IMR-90 (cell line): ENCODE measurements at regions not wholly inside any gene's neighbourhood (a gene's known extent, or its start where the extent isn't known, plus 50 kb on each side); places are given as distances from the start of the nearest gene placed in this dataset.

ENCODE experiments used
- ATAC-seq: fragments of 200-7000 bp; cut with Tn5 transposase; 2 replicates; pipeline ENCODE4 v1.9.1; 2020; ENCODE audit warnings: low read depth, mild to moderate bottlenecking, moderate library complexity
- BruUV-seq: library from RNA; stranded (reverse); fragments of 400-500 nt; replicated peaks from 2 replicates; lab custom pipeline; 2021; lab: Mats Ljungman, UMichigan
- CTCF ChIA-PET: fragments of 300-600 bp; formaldehyde crosslinking; extraction: SDS; loops from one replicate; lab custom pipeline; 2021; ENCODE audit warnings: antibody characterized with exemption; lab: Yijun Ruan, JAX
- POLR2A ChIA-PET: fragments of 300-600 bp; sonication (Branson Sonifier 250); formaldehyde crosslinking; loops from one replicate; lab custom pipeline; 2022; ENCODE audit warnings: antibody characterized with exemption; ENCODE audit not compliant: unreplicated experiment; lab: Charles Lee
- DNase-seq: peaks from one replicate; pipeline ENCODE4 v3.0.0; 2013
- H2AFZ ChIP-seq: replicated peaks from 2 replicates; pipeline ENCODE3; 2013; ENCODE audit warnings: low read length, mild to moderate bottlenecking; ENCODE audit not compliant: poor library complexity
- H2AK5ac ChIP-seq: 2 replicates; pipeline ENCODE4 v1.6.1; 2013; ENCODE audit warnings: low read depth, low read length, inconsistent platforms
- H2AK9ac ChIP-seq: replicated peaks from 2 replicates; pipeline ENCODE3; 2013; ENCODE audit warnings: mild to moderate bottlenecking, low read depth, low read length, moderate library complexity; ENCODE audit not compliant: poor library complexity
- H2BK120ac ChIP-seq: 2 replicates; pipeline ENCODE4 v1.6.1; 2013; ENCODE audit warnings: low read depth, low read length, inconsistent platforms
- H2BK15ac ChIP-seq: 3 replicates; pipeline ENCODE4 v1.6.1; 2013; ENCODE audit warnings: low read depth, low read length, inconsistent platforms
- H2BK20ac ChIP-seq: 2 replicates; pipeline ENCODE4 v1.6.1; 2013; ENCODE audit warnings: low read depth, mild to moderate bottlenecking, inconsistent platforms, low read length, moderate library complexity
- H2BK5ac ChIP-seq: 2 replicates; pipeline ENCODE4 v1.6.1; 2013; ENCODE audit warnings: mild to moderate bottlenecking, low read depth, low read length, inconsistent platforms; ENCODE audit not compliant: poor library complexity, severe bottlenecking
- H3K14ac ChIP-seq: replicated peaks from 2 replicates; pipeline ENCODE4 v1.6.1; 2013; ENCODE audit warnings: low read depth, low read length, inconsistent platforms
- H3K18ac ChIP-seq: 2 replicates; pipeline ENCODE4 v1.6.1; 2013; ENCODE audit warnings: low read depth, low read length, control low read depth
- H3K23ac ChIP-seq: 2 replicates; pipeline ENCODE4 v1.6.1; 2013; ENCODE audit warnings: low read depth, low read length, inconsistent platforms
- H3K27ac ChIP-seq: 2 replicates; pipeline ENCODE4 v1.5.1; 2013; ENCODE audit warnings: mild to moderate bottlenecking, control low read depth, low read length; ENCODE audit not compliant: insufficient read depth
- H3K27me3 ChIP-seq: 2 replicates; pipeline ENCODE4 v1.6.1; 2013; ENCODE audit warnings: low read length; ENCODE audit not compliant: control insufficient read depth, insufficient read depth
- H3K36me3 ChIP-seq: 2 replicates; pipeline ENCODE4 v1.6.1; 2013; ENCODE audit warnings: low read length, mixed read lengths; ENCODE audit not compliant: control insufficient read depth, insufficient read depth
- H3K4ac ChIP-seq: 2 replicates; pipeline ENCODE4 v1.6.1; 2013; ENCODE audit warnings: low read depth, low read length, inconsistent platforms
- H3K4me1 ChIP-seq: 2 replicates; pipeline ENCODE4 v1.6.1; 2013; ENCODE audit warnings: low read length, mixed read lengths; ENCODE audit not compliant: control insufficient read depth, insufficient read depth
- H3K4me2 ChIP-seq: 2 replicates; pipeline ENCODE4 v1.6.1; 2013; ENCODE audit warnings: low read depth, mild to moderate bottlenecking, control low read depth, low read length, moderate library complexity
- H3K4me3 ChIP-seq: 2 replicates; pipeline ENCODE4 v1.5.1; 2013; ENCODE audit warnings: low read depth, mild to moderate bottlenecking, control low read depth, low read length, moderate library complexity; ENCODE audit not compliant: insufficient read depth
- H3K56ac ChIP-seq: 2 replicates; pipeline ENCODE4 v1.6.1; 2013; ENCODE audit warnings: low read length, inconsistent platforms; ENCODE audit not compliant: insufficient read depth; ENCODE audit errors: extremely low read depth
- H3K79me1 ChIP-seq, 2 experiments: 2 replicates each; pipeline ENCODE4 v1.6.1; 2013; ENCODE audit warnings: low read length in 2 of 2, inconsistent platforms in 1 of 2, low read depth in 1 of 2
- H3K9ac ChIP-seq: 2 replicates; pipeline ENCODE4 v1.6.1; 2013; ENCODE audit warnings: low read depth, low read length, control low read depth
- H3K9me1 ChIP-seq: 2 replicates; pipeline ENCODE4 v1.6.1; 2013; ENCODE audit warnings: low read length, inconsistent platforms; ENCODE audit not compliant: insufficient read depth
- H3K9me3 ChIP-seq: 2 replicates; pipeline ENCODE4 v1.6.1; 2013; ENCODE audit warnings: low read length; ENCODE audit not compliant: control insufficient read depth, insufficient read depth
- H4K20me1 ChIP-seq: 2 replicates; pipeline ENCODE4 v1.6.1; 2013; ENCODE audit warnings: low read length, inconsistent platforms; ENCODE audit not compliant: insufficient read depth
- H4K5ac ChIP-seq: 2 replicates; pipeline ENCODE4 v1.6.1; 2013; ENCODE audit warnings: mild to moderate bottlenecking, low read depth, low read length, control low read depth
- H4K8ac ChIP-seq, 2 experiments: 2 replicates each; pipeline ENCODE4 v1.6.1; 2013; ENCODE audit warnings: low read depth in 2 of 2, low read length in 2 of 2, control low read depth in 1 of 2, inconsistent platforms in 1 of 2
- H4K91ac ChIP-seq: 2 replicates; pipeline ENCODE4 v1.6.1; 2013; ENCODE audit warnings: low read depth, low read length, inconsistent platforms; ENCODE audit not compliant: insufficient read depth
- CEBPB ChIP-seq: IDR thresholded peaks from 2 replicates; pipeline ENCODE4 v1.6.1; 2012; ENCODE audit warnings: low read depth, low read length, improper control_type of control experiment
- CHD1 ChIP-seq: IDR thresholded peaks from 2 replicates; pipeline ENCODE4 v1.6.1; 2012; ENCODE audit warnings: low read depth, low read length, improper control_type of control experiment
- FOS ChIP-seq: fragments of 150-350 bp; IDR thresholded peaks from 2 replicates; pipeline ENCODE4 v1.6.1; 2016; ENCODE audit warnings: low read depth, low read length
- RAD21 ChIP-seq: IDR thresholded peaks from 2 replicates; pipeline ENCODE4 v1.6.1; 2012; ENCODE audit warnings: low read length, improper control_type of control experiment
- RCOR1 ChIP-seq: IDR thresholded peaks from 2 replicates; pipeline ENCODE4 v1.6.1; 2012; ENCODE audit warnings: mild to moderate bottlenecking, low read length, improper control_type of control experiment; ENCODE audit not compliant: insufficient replicate concordance
- WGBS, 2 experiments: methylation state at CpG; one replicate each; pipeline versions ENCODE4 v1.1.5 to v1.1.7; 2013; ENCODE audit warnings: missing lambda C conversion rate in 2 of 2; ENCODE audit not compliant: insufficient read length in 1 of 2; ENCODE audit errors: extremely low coverage in 2 of 2; 5-methylcytosine and 5-hydroxymethylcytosine counted together
- dilution Hi-C: fragments of 300-500 bp; cut with HindIII; formaldehyde crosslinking; loops from one replicate; pipeline ENCODE4 v1.14.3; 2018; ENCODE audit warnings: low sequenced_read_pairs; ENCODE audit not compliant: unreplicated experiment
- in situ Hi-C: fragments of 300-500 bp; cut with MboI; formaldehyde crosslinking; loops from 3 replicates; pipeline ENCODE4 v1.14.3; 2019; ENCODE audit warnings: low sequenced_read_pairs, inconsistent platforms, mixed read lengths
- intact Hi-C: fragments of 100-400 bp; cut with micrococcal nuclease; formaldehyde crosslinking; loops from 2 replicates; pipeline ENCODE4 v1.10.0; 2022

GRCh38 chr1:30267856-30268255, 455.5 kb downstream of the MATN1 start:
- no CpG with 5 or more reads among the region's 6 CpGs for WGBS, 2 experiments
- no peak overlapping the region for H2AK5ac ChIP-seq
- no peak overlapping the region for H3K23ac ChIP-seq
- no peak overlapping the region for H3K4ac ChIP-seq
- no TSS peak for BruUV-seq
- no peak overlapping the region for H3K18ac ChIP-seq
- dilution Hi-C loops = no loop called here
- no peaks in the 10 kb centered on the region for H3K4me1 ChIP-seq
- in situ Hi-C loops = no loop called here
- TF ChIP-seq CHD1 (no peak), FOS (no peak), RCOR1 (no peak), RAD21 (no peak), CEBPB (no peak)
- ChIA-PET POLR2A (no interaction called here), CTCF (no interaction called here)
- H4K20me1 ChIP-seq = no peaks in the 10 kb centered on the region
- H2BK20ac ChIP-seq = no peak overlapping the region
- H2BK15ac ChIP-seq = no peak overlapping the region
- H2BK120ac ChIP-seq = no peak overlapping the region
- H3K4me3 ChIP-seq = no peak overlapping the region
- DNase-seq (no peak), ATAC-seq (no peak)
- no peaks in the 10 kb centered on the region for H3K9me3 ChIP-seq
- no peak overlapping the region for H3K14ac ChIP-seq
- no peak overlapping the region for H2AK9ac ChIP-seq
- no peak overlapping the region for H3K9ac ChIP-seq
- H3K9me1 ChIP-seq = no peaks in the 10 kb centered on the region
- no peak overlapping the region for H4K8ac ChIP-seq
- H3K4me2 ChIP-seq = no peak overlapping the region
- no peaks in the 10 kb centered on the region for H3K79me1 ChIP-seq
- H3K27me3 ChIP-seq = no peaks in the 10 kb centered on the region
- no peak overlapping the region for H3K56ac ChIP-seq
- no peak overlapping the region for H2BK5ac ChIP-seq
- no peak overlapping the region for H4K5ac ChIP-seq
- no peak overlapping the region for H2AFZ ChIP-seq
- H3K27ac ChIP-seq = no peak overlapping the region
- intact Hi-C loops = no loop called here
- H3K36me3 ChIP-seq = no peaks in the 10 kb centered on the region
- no peak overlapping the region for H4K91ac ChIP-seq
